ENCODE measurements at regions not wholly inside any gene's neighbourhood (a gene's known extent, or its start where the extent isn't known, plus 50 kb on each side); places are given as distances from the start of the nearest gene placed in this dataset.

GRCh38 chr15:70357453-70357852 is 259.7 kb upstream of the TLE3 start:
- H3K27ac ChIP-seq (ENCODE audit: low read depth, low read length), result no peak overlapping the region
- no peak overlapping the region for H2AFZ ChIP-seq (ENCODE audit: low read depth, low read length, poor library complexity, severe bottlenecking)
- RAD21 ChIA-PET (ENCODE audit: low non-redundant PET in 1 of 2, low total read pairs in 2 of 2, uncharacterized antibody in 2 of 2, unreplicated experiment in 2 of 2), result no interaction called here
- no peak overlapping the region for H3K9ac ChIP-seq (ENCODE audit: low read length)
- H4K20me1 ChIP-seq (ENCODE audit: insufficient read depth), result no peaks in the 10 kb centered on the region
- H3K4me2 ChIP-seq (ENCODE audit: low read length), result no peak overlapping the region
- intact Hi-C loops (cut with micrococcal nuclease), result no loop called here
- H3K27me3 ChIP-seq (ENCODE audit: insufficient read depth, low read length), result no peaks in the 10 kb centered on the region; the same call in 1 of the 2 replicates
- BruUV-seq (replicated peaks), result no TSS peak
- POLR2A ChIA-PET, result no interaction called here
- no peaks in the 10 kb centered on the region for H3K36me3 ChIP-seq (ENCODE audit: control insufficient read depth in 1 of 2, insufficient read depth in 2 of 2, low read length in 2 of 2)
- no peak overlapping the region for H3K4me3 ChIP-seq (replicated peaks in 1 of 2; ENCODE audit: low read depth in 1 of 2, low read length in 2 of 2)
- H3K9me3 ChIP-seq (ENCODE audit: control insufficient read depth in 1 of 2, insufficient read depth in 1 of 2, low read depth in 1 of 2, low read length in 2 of 2), result no peaks in the 10 kb centered on the region
- CTCF ChIA-PET, result no interaction called here
- DNase-seq (ENCODE audit: low read depth, low spot score) (no peak), ATAC-seq (no peak)
- no peaks in the 10 kb centered on the region for H3K9me2 ChIP-seq (ENCODE audit: insufficient read depth)
- TF ChIP-seq ZNF274 (IDR thresholded peaks at IDR 0.05; ENCODE audit: low read depth, low read length) (no peak), ZBTB33 (IDR thresholded peaks at IDR 0.05; ENCODE audit: extremely low read depth, insufficient replicate concordance, low read length) (no peak), POLR2AphosphoS5 (IDR thresholded peaks at IDR 0.05; ENCODE audit: low read depth, low read length) (no peak), REST (IDR thresholded peaks at IDR 0.05; ENCODE audit: low read depth) (no peak), SP1 (IDR thresholded peaks at IDR 0.05; ENCODE audit: low read depth) (no peak), ATF3 (IDR thresholded peaks at IDR 0.05) (no peak), EGR1 (IDR thresholded peaks at IDR 0.05; ENCODE audit: low read depth) (no peak), SIN3A (IDR thresholded peaks at IDR 0.05; ENCODE audit: low read depth) (no peak), CTCF (IDR thresholded peaks at IDR 0.05 in 2 of 3, conservative IDR thresholded peaks at IDR 0.05 in 1 of 3; ENCODE audit: borderline replicate concordance in 1 of 3, insufficient read depth in 1 of 3, low read depth in 2 of 3, low read length in 2 of 3) (no peak), RAD21 (IDR thresholded peaks at IDR 0.05; ENCODE audit: low read depth) (no peak), ZFX (IDR thresholded peaks at IDR 0.05) (no peak), EZH2phosphoT487 (IDR thresholded peaks at IDR 0.05; ENCODE audit: borderline replicate concordance) (no peak), TCF7L2 (IDR thresholded peaks at IDR 0.05; ENCODE audit: borderline replicate concordance, extremely low read depth, insufficient read depth, insufficient read length) (no peak), CEBPB (IDR thresholded peaks at IDR 0.05; ENCODE audit: low read depth) (no peak)
- no peaks in the 10 kb centered on the region for H3K79me2 ChIP-seq (ENCODE audit: insufficient read depth, low read length)
- peaks cover 0 to 3% of the 10 kb centered on the region in 2 experiments; a peak in 1 of 4 replicates for H3K4me1 ChIP-seq (ENCODE audit: control insufficient read depth in 1 of 2, insufficient read depth in 2 of 2, low read length in 2 of 2)
